Activated effector memory CD4-positive, alpha-beta T cell treated with Interleukin-2 at 50 U/mL for 16 hours (primary cell): ENCODE measurements at regions not wholly inside any gene's neighbourhood (a gene's known extent, or its start where the extent isn't known, plus 50 kb on each side); places are given as distances from the start of the nearest gene placed in this dataset.
"Not testable (repeated sequence)": the region's sequence is repeated elsewhere in the genome, so short reads cannot be mapped to it uniquely, and the experiment has no call there.

Experiments
- DNase-seq: peaks from one replicate; pipeline ENCODE4 v3.0.0-alpha.2; 2020

DNA sequence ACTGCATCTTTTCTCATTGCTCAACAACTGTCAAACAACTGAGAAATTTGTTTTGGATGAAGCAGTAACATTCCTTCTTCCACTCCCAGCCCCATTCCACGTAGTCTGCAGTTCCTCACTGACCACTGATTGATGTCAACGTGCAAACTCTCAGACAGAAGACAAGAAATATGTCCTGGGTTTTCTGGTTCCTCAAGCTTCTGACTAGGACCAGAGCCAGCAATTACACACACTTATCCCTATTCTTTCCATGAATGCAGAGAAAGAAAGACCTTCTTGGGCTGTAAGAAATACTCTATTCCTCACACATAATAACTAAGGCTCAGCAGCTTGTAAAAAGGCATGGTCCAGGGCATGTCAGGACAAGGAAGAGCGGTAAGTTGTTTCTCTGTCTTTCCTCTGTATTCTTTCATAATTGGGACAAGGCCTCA, 790.1 kb upstream of the SLC35B3 start:
- DNase-seq, result no peak

DNA sequence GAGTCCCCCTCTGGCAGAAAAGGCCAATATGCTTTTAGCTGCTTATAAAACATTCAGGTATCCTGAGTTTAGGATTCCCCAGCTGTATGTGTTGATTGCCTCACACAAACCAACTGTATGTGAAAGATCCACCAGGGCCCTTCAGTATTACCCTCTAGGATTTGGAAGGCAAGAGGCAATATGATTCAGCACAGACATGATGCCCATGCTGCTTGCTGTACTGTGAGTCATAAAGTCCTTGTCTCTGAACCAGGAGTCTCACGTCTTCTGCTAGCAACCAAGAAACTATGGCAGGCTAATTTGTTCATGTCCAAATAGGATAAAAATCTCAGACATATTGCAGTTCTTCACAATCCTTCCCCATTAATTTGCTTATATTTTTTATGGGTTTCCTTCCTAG, 789.2 kb upstream of the SLC35B3 start:
- DNase-seq, result no peak

DNA sequence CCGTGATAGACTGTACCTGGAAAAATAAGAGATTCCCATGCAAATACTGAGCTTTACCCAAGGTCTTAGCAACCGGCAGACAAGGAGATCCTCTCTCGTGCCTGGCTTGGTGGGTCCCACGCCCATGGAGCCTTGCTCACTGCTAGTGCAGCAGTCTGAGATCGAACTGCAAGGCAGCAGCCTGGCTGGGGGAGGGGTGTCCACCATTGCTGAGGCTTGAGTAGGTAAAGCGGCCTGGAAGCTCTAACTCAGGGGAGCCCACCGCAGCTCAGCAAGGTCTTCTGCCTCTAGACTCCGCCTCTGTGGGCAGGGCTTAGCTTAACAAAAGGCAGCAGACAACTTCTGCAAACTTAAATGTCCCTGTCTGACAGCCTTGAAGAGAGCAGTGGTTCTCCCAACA, 778.4 kb upstream of the SLC35B3 start:
- not testable (repeated sequence) for DNase-seq

DNA sequence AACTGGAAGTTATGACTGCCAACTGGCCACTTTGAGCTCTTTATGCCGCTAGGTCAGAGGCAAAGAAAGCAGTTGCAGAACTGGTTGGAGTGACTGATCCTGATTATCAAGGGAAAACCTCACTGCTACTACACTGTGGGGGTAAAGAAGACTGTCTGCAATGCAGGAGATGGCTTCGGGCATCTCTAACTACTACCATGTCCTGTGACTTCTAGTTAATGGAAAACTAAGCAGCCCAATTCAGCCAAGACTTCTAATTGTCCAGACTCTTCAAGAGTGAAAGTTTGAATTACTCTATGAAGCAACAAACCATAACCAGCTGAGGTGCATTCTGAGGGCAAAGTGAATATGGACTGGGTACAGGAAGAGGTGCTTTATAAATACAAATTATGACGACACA, 773.6 kb upstream of the SLC35B3 start:
- no peak for DNase-seq

DNA sequence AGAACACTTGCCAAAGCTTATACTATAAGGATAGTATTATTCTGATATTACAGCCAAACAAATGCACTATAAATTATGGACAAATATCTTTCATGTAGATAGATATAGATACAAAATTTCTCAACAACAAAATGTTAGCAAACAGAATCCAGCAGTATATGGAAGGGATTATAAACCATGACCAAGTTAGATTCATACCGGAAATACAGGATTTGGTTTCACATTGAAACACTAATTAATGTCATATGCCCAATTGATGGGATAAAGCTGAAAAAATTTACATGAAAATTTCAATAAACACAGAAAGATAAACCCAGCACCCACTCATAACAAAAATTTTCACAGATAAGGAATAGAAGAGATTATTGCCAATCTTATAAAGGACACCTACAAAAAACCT, 770.3 kb upstream of the SLC35B3 start:
- no peak for DNase-seq

DNA sequence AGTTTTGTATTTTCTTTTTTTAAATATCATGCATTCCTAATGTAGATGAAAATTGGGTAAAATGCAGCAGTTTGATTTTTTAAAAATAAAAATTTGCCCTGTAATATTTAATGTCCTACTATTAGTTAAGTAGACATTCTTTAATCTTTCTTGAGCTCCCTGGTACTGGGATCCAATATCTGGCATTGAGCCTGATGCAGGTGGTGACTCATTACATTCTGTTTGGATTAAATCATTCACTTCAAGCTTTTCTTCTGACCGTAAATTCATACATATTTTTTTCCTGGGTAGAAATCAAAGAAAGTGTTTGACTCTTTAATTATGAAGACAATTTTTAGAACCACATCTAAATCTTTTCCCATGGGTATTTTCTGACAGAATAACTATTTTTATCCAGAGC, 768.8 kb upstream of the SLC35B3 start:
- DNase-seq, result no peak

DNA sequence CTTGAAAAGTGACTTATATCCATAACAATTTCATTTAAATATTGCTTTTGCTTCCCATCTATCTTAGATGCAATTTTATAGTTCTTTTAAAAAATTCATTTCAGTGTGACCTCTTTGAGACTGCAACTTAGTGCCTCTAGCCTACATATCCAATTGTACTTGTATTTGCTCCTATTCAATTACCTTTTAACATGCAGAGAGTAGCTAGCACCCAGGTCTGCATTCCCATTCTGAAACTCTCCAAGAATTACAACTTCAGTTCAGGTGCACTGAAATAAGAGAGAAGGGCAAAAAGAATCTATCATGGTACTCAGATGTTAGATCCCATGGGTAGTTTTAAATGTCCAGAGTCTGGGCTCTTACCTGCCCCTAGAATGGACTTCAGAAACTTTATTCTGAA, 765.4 kb upstream of the SLC35B3 start:
- no peak for DNase-seq

DNA sequence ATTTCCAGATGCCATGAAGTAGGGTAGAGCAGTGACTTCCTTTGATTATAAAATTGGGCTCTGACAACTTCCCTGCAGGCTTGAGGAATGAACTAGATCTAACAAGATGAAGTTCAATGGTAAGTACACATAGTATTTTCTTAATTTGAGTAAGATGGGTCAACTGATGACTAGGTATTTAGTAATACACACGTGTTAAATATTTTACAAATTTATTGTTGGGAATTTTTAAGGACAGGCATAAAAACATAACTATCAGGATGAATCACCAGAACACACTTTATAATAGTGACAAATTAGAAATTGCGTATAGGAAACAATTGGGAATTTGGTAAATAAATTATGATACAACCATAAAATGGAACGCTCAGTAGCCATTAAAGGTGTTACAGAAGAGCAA, 762.4 kb upstream of the SLC35B3 start:
- no peak for DNase-seq

DNA sequence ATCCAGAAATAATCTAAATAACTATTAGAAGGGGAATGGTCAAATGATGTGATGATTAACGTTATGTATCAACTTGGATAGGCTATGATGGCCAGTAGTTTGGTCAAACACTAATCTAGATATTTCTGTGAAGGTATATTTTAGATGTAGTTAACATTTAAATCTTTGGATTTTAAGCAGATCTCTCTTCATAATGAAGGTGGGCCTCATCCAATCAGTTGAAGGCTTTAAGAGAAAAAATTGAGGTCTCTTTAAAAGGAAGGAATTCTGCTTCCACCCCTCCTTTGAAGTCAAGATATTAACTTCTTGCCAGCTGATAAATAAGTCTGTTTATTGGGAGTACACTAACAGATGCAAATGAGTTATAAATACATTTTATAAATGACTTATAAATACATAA, 760.0 kb upstream of the SLC35B3 start:
- no peak for DNase-seq

DNA sequence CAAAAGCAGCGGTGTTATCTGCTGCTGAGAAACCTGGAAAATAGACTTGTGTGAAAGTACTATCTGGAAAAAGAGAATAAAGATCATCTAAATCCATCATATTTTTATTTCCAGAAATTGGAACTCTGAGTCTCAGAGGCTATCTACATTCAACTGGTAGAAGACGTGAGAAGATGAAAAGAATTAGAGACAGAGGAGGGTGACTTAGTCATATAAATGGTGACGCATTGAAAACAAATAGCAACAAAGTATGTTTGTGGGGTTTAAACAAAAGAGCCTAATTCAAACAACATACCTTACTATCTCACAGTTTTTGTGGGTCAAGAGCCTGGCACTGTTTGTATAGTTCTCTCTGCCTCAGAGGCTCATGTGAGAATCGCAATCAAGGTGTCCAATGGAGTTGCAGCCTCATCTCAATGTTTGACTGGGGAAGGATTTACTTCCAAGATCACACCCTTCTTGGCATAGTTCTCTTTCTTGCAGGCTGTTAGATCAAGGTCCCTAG, 757.1 kb upstream of the SLC35B3 start:
- no peak for DNase-seq

DNA sequence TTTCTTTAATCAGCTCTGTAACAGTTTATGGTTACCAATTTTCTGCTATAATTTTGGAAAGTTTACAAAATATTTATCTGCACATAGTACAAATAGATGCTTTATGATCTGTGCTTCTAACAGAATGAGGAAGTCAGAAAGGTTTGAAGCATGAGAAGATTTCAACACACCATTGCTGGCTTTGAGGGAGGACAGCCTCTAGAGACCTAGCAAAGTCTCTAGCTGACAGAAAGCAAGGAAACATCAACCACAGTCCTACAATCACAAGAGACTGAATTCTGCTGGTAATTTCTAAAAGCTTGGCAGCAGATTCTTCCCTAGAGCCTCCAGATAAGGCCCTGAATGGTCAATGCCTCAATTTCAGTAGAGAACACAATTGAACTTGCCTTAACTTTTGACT, 750.8 kb upstream of the SLC35B3 start:
- no peak for DNase-seq

DNA sequence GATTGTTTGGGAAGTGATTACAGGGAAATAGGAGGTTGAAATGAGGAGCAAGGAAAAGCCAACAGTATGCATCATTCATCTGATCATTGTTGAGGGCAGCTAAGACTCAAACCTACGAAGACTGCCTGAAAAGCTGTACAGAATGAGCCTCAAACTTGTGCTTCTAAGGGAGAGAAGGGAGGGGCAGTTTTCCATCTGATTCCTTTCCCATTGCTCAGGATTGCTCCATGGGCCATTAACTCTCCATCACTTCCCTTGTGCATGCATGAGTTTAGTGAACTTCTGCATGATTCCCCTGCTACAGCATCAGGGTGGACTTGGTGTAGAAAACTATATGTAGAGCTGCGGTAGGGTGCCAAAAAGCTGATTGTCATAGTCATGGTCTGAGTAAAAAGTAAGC, 742.7 kb upstream of the SLC35B3 start:
- no peak for DNase-seq

DNA sequence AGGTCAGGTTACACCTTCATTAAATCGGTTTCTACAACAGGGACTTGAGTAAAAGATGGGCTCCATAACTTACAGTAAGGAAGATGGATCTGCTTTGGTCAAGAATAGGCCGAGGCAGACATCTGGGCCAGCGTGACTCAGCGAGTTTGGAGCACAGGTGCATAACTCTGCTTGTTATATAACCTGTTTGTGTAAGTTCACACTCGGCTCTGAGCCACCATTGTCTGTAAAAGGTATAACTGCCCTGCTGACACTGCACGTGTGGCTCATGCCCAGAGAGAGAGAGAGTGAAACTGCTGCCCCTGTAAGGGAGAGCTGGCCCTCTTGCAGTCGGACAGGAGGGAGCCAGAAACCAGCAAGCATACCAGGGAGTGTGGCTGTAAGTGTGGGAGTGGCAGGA, 737.9 kb upstream of the SLC35B3 start:
- DNase-seq, result no peak

DNA sequence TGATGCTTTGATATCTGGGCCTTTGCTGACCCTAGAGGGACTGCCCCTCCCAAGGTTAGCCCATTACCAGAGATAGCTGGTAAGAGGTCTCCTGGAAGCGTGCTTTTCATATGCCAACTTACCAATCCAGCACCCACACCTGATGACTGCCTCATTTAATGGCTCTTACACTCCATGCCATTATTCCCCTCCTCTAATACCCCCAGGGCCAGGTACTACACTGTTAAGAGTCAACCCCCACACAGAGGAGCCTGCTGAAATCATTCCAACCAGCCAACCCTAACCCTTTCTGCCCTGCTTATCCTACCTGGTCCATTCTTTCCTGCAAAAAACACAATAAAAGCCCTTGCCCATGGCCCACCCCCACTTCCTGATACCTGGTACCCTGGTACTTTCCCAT, 736.8 kb upstream of the SLC35B3 start:
- no peak for DNase-seq

DNA sequence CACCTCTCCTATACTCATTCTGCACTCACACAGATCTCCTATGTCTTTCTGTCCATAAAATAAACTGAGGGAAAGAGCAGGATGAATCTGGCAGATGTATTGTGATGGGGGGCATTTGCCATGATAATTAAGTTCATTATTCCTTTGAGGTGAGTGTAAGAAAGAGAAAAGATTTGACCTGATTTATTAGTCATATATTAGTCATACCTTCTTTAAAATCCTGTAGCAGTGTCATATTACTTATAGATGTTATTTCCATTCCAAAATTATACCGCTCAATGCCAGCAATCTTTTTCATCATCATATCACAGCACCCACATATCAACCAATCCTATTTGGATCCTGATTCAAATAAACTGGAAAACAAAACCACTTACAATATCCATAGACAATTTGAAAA, 733.3 kb upstream of the SLC35B3 start:
- DNase-seq, result no peak

DNA sequence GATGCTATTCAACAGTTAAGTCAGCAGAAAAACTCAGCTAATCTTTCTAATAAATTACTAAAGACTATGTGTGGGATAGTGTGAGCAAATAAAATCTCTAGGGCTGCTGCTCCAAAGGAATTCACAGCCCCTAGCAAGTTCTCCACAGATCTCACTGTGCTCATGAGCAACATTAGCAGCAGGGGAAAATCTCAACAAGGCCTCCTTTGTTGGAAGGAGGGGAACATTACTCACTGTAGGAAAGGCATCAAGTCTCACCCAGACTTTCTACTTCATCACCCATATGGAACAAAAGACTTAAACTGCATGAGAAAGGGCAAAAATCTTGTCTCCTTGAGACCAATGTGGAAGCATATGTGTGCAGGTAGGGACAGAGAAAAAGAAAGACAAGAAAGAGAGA, 726.4 kb upstream of the SLC35B3 start:
- no peak for DNase-seq

DNA sequence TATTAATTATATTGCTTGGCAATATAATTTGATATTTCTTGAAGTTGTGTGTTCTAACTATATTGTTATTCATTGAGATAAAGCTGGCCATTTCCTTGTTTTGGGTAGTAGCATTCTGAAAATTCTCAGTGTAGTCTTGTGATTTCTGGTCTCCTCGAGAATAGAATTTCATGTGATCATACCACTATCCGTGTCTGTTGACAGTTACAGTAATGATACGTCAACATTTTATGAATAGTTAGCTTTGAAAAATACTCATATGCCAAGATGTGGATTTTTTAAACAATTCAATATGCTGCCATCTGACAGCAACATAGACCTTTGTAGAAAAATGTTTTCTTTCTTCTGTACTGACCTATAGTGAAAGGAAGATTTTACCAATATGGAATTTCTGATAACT, 723.7 kb upstream of the SLC35B3 start:
- no peak for DNase-seq

DNA sequence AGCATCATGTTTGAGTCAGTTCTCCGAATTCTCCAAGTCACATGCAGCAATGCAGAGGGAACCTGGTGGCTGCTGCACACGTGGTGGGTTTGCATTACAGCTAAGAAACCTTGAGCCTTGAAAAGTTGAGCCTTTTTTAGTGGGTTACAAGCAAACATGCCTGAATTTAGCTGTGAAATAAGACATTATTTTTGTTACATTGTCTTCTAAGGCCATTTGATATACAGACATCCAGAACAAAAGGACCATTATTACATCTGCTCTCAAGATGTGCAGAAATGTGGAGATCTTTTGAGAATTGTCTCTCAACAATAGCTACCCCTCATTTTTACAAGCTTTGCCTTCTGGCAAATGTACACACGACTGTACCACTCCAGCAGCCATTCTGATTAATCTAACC, 720.5 kb upstream of the SLC35B3 start:
- DNase-seq, result no peak

DNA sequence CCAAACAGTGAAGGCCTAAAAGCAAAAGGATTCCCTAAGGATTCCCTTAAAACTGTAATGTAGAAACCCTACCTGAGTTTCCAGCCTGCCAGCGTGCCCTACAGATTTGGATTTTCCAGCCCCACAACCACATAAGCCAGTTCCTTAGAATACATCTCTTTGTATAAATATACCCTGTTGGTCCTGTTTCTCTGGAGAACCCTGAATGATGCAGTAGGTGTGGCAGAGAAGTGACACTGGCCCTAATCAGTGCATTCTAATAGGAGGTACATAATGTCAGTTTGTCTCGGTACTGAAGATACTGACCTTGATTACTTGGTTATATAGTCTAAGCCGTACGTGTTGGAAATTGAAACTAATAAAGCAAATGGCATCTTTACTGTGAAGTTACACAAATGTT, 707.8 kb upstream of the SLC35B3 start:
- DNase-seq, result no peak

DNA sequence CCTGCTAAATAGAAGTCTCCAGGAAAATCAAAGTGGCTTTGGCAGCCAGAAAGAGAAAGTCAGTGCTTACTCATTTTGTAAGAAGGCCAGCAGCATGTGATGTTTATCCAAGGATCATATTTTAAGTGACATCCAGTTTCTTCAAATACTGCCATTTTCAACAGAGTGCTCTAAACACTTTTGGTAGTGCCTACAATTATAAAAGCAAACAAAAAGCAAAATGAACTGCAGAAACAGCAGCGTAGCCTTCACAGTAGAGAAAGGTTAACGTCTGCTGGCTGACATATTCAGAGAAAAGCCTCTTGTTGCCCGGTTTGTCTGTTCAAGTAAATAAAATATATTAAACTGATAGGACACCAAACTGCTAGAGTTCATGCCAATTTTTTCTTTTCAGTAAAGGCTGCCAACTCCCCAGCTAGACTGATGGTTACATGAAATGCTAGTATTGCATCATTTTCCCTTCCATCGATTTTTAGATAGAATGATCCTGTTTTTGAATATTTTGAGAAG, 705.7 kb upstream of the SLC35B3 start:
- DNase-seq, result no peak

DNA sequence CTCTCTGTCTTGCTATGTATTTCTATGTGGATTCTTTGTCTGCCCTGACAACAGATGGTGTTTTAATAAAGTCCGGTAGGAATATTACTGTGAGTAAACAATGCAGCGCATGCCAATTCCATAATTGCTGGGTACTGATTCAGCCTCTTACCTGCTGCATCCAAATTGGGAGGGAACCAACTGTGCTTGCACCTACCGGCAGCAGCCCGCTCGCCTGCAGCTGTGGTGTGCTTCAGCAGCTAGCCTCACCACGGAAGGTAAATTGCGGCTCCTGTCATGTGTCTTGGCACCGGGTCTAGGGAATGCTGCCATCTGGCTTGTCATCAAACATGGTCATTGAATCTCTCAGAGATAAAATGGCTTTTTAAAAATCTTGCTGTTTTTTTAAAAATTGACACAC, 704.8 kb upstream of the SLC35B3 start:
- no peak for DNase-seq

DNA sequence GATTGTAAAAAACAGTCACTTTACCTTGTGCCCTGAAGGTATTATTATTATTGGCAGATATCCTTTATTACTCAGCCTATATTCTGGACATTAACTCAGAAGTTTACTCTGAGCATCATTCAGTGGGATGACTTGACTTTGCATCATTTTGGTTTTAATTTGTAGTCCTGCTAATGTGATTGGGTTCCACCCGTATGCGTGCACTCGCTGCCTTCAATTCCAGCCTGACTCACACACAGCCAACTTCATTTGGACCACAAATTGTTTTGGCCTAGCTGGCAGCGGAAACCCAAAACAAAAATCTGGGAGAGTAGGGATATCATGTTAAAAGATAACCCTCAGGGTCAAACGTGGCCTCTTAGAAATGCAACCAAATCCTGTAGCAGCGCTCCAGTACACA, 704.4 kb upstream of the SLC35B3 start:
- no peak for DNase-seq

DNA sequence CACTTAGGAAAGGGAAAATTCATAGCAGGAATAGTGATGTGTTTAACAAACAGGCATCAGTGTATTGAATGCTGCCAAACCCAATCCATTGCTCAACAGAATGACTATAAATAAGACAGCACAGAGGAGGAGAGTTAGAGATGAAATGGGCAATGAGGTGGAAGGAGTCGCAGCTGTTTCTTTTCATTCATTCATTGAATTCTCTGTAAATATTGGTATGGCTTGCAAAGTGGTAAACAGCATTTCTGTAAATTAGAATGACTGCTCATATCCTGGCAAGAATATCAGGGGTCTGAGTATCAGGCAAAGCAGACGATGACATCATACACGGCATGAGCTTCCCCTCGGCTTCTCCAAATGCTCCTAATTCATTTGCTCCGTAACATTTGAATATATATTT, 703.6 kb upstream of the SLC35B3 start:
- DNase-seq, result no peak

DNA sequence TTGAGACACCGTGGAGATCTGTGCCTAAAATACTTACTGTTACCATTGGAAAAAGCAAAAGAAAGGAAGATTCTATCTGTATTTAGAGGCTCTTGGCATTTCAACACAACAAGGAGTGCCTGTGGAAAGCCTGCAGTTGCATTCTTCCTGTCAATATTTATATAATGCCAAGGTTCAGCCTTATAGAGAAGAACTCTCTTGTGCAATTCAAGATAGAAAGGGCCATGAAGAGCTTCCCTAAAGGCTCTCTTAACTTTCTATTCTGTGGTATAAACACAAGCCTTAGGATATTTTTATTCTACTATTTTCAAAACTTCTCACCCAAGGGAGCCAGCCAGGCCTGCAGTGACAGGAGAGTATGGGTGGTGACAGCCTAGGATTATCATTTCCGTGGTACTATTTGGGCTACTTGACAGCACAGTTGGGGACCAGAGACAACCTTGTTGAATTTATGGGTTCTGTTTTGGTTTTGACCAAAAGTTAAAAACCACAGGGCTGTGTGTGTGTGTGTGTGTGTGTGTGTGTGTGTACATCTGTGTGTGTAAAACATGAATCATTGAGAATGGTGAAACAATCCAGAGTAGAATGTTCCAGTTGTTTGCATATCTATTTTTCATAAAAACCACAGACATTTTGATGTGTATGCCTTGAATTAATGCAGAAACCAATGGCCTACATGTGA, 700.9 kb upstream of the SLC35B3 start:
- no peak for DNase-seq

DNA sequence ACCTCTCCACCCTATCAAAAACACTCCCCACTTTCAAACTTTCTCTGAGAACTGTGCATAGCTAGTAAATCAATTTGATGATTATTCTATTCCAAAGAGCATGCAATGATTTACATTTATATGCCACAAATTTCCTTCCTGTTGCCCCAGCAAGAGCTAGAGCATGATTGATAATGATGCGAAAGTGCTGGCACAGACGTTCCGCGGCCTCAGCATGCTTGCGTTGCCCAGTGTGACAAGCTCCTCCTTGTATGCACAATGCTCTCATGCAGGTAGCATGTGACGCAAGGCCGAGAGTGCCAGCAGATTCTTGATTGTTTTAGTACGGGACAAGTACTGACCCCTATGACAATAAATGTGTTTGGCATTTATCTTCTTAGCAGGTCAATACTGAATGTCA, 696.3 kb upstream of the SLC35B3 start:
- no peak for DNase-seq
